Stimulated activated CD8-positive, alpha-beta memory T cell treated with anti-CD3 and anti-CD28 coated beads, Interleukin-12 subunit alpha, Interleukin-12 subunit beta, amount 100 ng/mL, for 1 hour (primary cell): ENCODE measurements at regions not wholly inside any gene's neighbourhood (a gene's known extent, or its start where the extent isn't known, plus 50 kb on each side); places are given as distances from the start of the nearest gene placed in this dataset.

Source experiments
- DNase-seq: peaks from one replicate; pipeline ENCODE4 v3.0.0-alpha.2; 2020; ENCODE audit warnings: low read depth

- no peak for DNase-seq
Measured at GRCh38 chr21:38741092-38741949, 64.4 kb upstream of the ETS2 start.

- no peak for DNase-seq
Measured at GRCh38 chr21:38741950-38742256, 63.8 kb upstream of the ETS2 start.

- no peak for DNase-seq
Measured at GRCh38 chr21:38742580-38743260, 63.0 kb upstream of the ETS2 start.

GRCh38 chr21:38743772-38744529 lies 61.8 kb upstream of the ETS2 start:
- no peak for DNase-seq

GRCh38 chr21:38744861-38745260 lies 60.9 kb upstream of the ETS2 start:
- DNase-seq = no peak

GRCh38 chr21:38747810-38748209 lies 57.9 kb upstream of the ETS2 start:
- no peak for DNase-seq

- DNase-seq = no peak
Measured at GRCh38 chr21:38751379-38752050, 54.2 kb upstream of the ETS2 start.

GRCh38 chr21:38752051-38752505 lies 53.7 kb upstream of the ETS2 start:
- DNase-seq = no peak

GRCh38 chr21:38753114-38753513 lies 52.6 kb upstream of the ETS2 start:
- DNase-seq = no peak

GRCh38 chr21:38753557-38753971 lies 52.2 kb upstream of the ETS2 start:
- DNase-seq = no peak
